ENCODE measurements at regions not wholly inside any gene's neighbourhood (a gene's known extent, or its start where the extent isn't known, plus 50 kb on each side); places are given as distances from the start of the nearest gene placed in this dataset.

GRCh38 chr7:41133690-41134299 lies 569.1 kb downstream of the INHBA start:
- peaks cover 10% of the 10 kb centered on the region for H3K4me1 ChIP-seq
- no peaks in the 10 kb centered on the region for H3K36me3 ChIP-seq
- H3K27ac ChIP-seq = no peak overlapping the region
- no peak overlapping the region for H3K4me3 ChIP-seq
- no peaks in the 10 kb centered on the region for H3K27me3 ChIP-seq
- no peaks in the 10 kb centered on the region for H3K9me3 ChIP-seq
- TF ChIP-seq, protein P1, sequence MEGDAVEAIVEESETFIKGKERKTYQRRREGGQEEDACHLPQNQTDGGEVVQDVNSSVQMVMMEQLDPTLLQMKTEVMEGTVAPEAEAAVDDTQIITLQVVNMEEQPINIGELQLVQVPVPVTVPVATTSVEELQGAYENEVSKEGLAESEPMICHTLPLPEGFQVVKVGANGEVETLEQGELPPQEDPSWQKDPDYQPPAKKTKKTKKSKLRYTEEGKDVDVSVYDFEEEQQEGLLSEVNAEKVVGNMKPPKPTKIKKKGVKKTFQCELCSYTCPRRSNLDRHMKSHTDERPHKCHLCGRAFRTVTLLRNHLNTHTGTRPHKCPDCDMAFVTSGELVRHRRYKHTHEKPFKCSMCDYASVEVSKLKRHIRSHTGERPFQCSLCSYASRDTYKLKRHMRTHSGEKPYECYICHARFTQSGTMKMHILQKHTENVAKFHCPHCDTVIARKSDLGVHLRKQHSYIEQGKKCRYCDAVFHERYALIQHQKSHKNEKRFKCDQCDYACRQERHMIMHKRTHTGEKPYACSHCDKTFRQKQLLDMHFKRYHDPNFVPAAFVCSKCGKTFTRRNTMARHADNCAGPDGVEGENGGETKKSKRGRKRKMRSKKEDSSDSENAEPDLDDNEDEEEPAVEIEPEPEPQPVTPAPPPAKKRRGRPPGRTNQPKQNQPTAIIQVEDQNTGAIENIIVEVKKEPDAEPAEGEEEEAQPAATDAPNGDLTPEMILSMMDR (IDR thresholded peaks at IDR 0.05) = no peak
- TF ChIP-seq POLR2A (IDR thresholded peaks at IDR 0.05) = no peak
- TF ChIP-seq EP300 (IDR thresholded peaks at IDR 0.05) = no peak
- no peak for TF ChIP-seq POLR2AphosphoS5 (IDR thresholded peaks at IDR 0.05)
- no peak for DNase-seq (ENCODE audit: low spot score in 2 of 2)
- 64% methylated on average over 10 of the region's 10 CpGs for WGBS

DNA sequence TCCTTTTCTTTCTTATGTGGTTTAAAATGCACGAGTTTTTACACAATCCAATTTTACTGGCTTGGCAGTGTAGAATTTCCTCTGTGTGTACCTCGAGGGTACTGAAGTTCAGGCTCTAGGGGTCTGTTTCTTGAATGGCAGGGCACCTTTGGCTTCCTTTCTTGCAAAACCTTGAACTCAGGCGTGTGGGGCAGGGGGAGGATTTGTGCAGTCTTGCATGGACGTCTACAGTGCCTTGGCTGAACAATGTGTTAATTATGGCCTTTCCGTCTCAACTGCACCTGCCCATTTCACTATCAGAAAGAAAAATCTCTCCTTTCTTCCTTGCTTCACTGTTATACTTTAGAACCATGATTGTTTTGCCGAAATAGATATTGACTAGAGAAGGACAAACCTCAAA lies 570.9 kb downstream of the INHBA start:
- Histone ChIP-seq H3K36me3 (no peaks in the 10 kb centered on the region), H3K4me1 (peaks cover 10% of the 10 kb centered on the region), H3K27ac (no peak overlapping the region), H3K4me3 (no peak overlapping the region), H3K27me3 (no peaks in the 10 kb centered on the region), H3K9me3 (no peaks in the 10 kb centered on the region)
- TF ChIP-seq POLR2A (IDR thresholded peaks at IDR 0.05) (no peak), POLR2AphosphoS5 (IDR thresholded peaks at IDR 0.05) (no peak), EP300 (IDR thresholded peaks at IDR 0.05) (no peak)
- TF ChIP-seq, protein P1 (IDR thresholded peaks at IDR 0.05) = no peak
- WGBS = 75% methylated on average over 6 of the region's 6 CpGs
- no peak for DNase-seq (ENCODE audit: low spot score in 2 of 2)

- Histone ChIP-seq H3K36me3 (no peaks in the 10 kb centered on the region), H3K4me3 (no peak overlapping the region), H3K27ac (no peak overlapping the region), H3K9me3 (no peaks in the 10 kb centered on the region), H3K27me3 (no peaks in the 10 kb centered on the region), H3K4me1 (peaks cover 10% of the 10 kb centered on the region)
- no peak for DNase-seq (ENCODE audit: low spot score in 2 of 2)
- TF ChIP-seq POLR2AphosphoS5 (IDR thresholded peaks at IDR 0.05) (no peak), EP300 (IDR thresholded peaks at IDR 0.05) (no peak), POLR2A (IDR thresholded peaks at IDR 0.05) (no peak)
- TF ChIP-seq, protein P1 (IDR thresholded peaks at IDR 0.05) = no peak
- 88% methylated on average over 10 of the region's 10 CpGs for WGBS
Observed at GRCh38 chr7:41130561-41131236, 572.2 kb downstream of the INHBA start.

DNA sequence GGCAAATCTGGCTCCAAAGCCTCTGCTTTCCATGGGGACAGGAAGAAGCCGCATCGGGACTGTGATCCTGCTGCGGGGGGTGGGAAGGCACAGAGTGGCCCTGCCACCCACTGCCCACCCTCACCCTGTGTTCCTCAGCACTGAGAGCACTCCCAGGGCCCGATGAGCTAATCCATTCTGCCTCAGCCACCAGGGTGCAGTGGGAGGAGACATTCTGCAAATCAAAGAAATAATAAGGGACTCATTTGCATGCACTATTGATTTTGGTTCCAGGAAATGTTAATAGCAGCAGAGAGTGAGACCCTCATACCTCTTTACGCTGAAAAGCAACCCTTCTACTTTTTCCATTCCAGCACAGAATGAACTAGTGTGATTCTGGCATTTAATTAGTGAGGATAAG lies 572.8 kb downstream of the INHBA start:
- H3K9me3 ChIP-seq = no peaks in the 10 kb centered on the region
- TF ChIP-seq, protein P1 (IDR thresholded peaks at IDR 0.05) = no peak
- no peak overlapping the region for H3K4me3 ChIP-seq
- H3K27me3 ChIP-seq = no peaks in the 10 kb centered on the region
- peaks cover 10% of the 10 kb centered on the region for H3K4me1 ChIP-seq
- no peak for DNase-seq (ENCODE audit: low spot score in 2 of 2)
- WGBS = 90% methylated on average over 5 of the region's 5 CpGs
- H3K27ac ChIP-seq = no peak overlapping the region
- H3K36me3 ChIP-seq = no peaks in the 10 kb centered on the region

DNA sequence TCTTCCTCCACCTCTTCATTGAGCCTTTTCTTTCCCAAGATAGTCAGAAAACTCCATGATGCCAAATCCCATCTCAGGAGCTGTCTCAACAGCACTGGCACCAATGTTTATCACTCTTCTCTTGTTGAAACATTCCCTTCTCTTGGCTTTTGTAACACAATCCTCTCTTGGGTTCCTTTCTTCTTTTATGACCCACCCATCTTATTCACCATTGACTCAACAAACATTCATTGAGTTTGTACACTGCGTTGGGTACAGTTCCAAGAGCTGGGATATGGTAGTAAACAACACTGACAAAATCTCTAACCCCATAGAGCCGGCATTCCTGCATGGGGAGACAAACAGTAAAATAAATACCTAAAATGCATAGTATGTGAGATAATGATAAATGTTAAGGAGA lies 577.5 kb downstream of the INHBA start:
- Histone ChIP-seq H3K9me3 (no peaks in the 10 kb centered on the region), H3K4me3 (no peak overlapping the region), H3K27me3 (no peaks in the 10 kb centered on the region), H3K36me3 (no peaks in the 10 kb centered on the region), H3K27ac (no peak overlapping the region), H3K4me1 (no peaks in the 10 kb centered on the region)
- TF ChIP-seq EP300 (IDR thresholded peaks at IDR 0.05) = no peak
- TF ChIP-seq POLR2AphosphoS5 (IDR thresholded peaks at IDR 0.05) = no peak
- TF ChIP-seq, protein P1 (IDR thresholded peaks at IDR 0.05) = no peak
- TF ChIP-seq POLR2A (IDR thresholded peaks at IDR 0.05) = no peak
- no peak for DNase-seq (ENCODE audit: low spot score in 2 of 2)
- 99% methylated on average over 2 of the region's 2 CpGs for WGBS

Data from suprapubic skin (tissue), 4 donors.